HEK293 (cell line): ENCODE measurements at regions not wholly inside any gene's neighbourhood (a gene's known extent, or its start where the extent isn't known, plus 50 kb on each side); places are given as distances from the start of the nearest gene placed in this dataset.

ENCODE experiments used
- CTCF ChIP-seq: fragments of 450-650 bp; formaldehyde crosslinking; IDR thresholded peaks from 2 replicates; pipeline ENCODE4 v1.5.1; 2016; ENCODE audit warnings: missing biosample characterization, missing genetic modification characterization
- MEIS1 ChIP-seq: sonication (generic); formaldehyde crosslinking; IDR thresholded peaks from 2 replicates; pipeline ENCODE4 v1.8.1; 2022; ENCODE audit warnings: missing genetic modification reagents, mild to moderate bottlenecking, borderline replicate concordance
- SP7 ChIP-seq: fragments of 450-650 bp; formaldehyde crosslinking; IDR thresholded peaks from 2 replicates; pipeline ENCODE4 v1.5.1; 2016; ENCODE audit warnings: missing biosample characterization, missing genetic modification characterization
- ZBTB20 ChIP-seq: fragments of 450-650 bp; formaldehyde crosslinking; IDR thresholded peaks from 2 replicates; pipeline ENCODE4 v1.5.1; 2016; ENCODE audit warnings: missing biosample characterization, missing genetic modification characterization
- ZBTB26 ChIP-seq: fragments of 450-650 bp; formaldehyde crosslinking; optimal IDR thresholded peaks from 2 replicates; pipeline ENCODE3; 2016; ENCODE audit warnings: missing biosample characterization, mild to moderate bottlenecking, missing genetic modification characterization
- ZNF121 ChIP-seq: fragments of 450-650 bp; formaldehyde crosslinking; IDR thresholded peaks from 2 replicates; pipeline ENCODE4 v1.5.1; 2016; ENCODE audit warnings: missing biosample characterization, missing genetic modification characterization
- ZNF639 ChIP-seq: fragments of 450-650 bp; formaldehyde crosslinking; IDR thresholded peaks from 2 replicates; pipeline ENCODE4 v1.5.1; 2016; ENCODE audit warnings: missing biosample characterization, missing genetic modification characterization
- ZNF792 ChIP-seq: fragments of 450-650 bp; formaldehyde crosslinking; IDR thresholded peaks from 2 replicates; pipeline ENCODE4 v1.5.1; 2016; ENCODE audit warnings: missing biosample characterization, missing genetic modification characterization
- TF ChIP-seq, protein P1 (sequence below): fragments of 450-650 bp; formaldehyde crosslinking; IDR thresholded peaks from 2 replicates; pipeline ENCODE4 v1.5.1; 2016; ENCODE audit warnings: missing biosample characterization, missing genetic modification characterization

DNA sequence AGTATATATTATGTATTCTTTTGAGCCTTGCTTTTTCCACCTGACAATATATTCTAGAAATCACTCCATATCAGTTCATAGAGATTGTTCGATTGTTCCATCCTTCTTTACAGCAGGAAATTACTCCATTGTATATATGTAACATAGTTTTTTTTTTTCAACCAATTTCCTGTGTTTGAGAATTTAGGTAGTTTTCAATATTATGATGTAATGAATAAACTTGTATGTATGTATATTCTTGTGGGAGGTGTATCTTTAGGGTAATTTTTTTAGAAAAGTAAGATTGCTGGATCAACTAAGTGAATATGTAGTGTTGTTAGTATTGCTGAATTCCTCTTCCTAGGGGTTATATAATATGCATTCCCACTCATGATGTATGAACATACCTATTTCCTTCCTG is 165.9 kb upstream of the PITX1 start:
- TF ChIP-seq ZBTB20 (no peak), ZNF792 (no peak), CTCF (no peak), ZBTB26 (tag by site-specific recombination) (no peak), SP7 (tag by site-specific recombination) (no peak), ZNF121 (tag by site-specific recombination) (no peak), MEIS1 (CRISPR knock-in tag) (no peak), ZNF639 (tag by site-specific recombination) (no peak)
- TF ChIP-seq, protein P1, sequence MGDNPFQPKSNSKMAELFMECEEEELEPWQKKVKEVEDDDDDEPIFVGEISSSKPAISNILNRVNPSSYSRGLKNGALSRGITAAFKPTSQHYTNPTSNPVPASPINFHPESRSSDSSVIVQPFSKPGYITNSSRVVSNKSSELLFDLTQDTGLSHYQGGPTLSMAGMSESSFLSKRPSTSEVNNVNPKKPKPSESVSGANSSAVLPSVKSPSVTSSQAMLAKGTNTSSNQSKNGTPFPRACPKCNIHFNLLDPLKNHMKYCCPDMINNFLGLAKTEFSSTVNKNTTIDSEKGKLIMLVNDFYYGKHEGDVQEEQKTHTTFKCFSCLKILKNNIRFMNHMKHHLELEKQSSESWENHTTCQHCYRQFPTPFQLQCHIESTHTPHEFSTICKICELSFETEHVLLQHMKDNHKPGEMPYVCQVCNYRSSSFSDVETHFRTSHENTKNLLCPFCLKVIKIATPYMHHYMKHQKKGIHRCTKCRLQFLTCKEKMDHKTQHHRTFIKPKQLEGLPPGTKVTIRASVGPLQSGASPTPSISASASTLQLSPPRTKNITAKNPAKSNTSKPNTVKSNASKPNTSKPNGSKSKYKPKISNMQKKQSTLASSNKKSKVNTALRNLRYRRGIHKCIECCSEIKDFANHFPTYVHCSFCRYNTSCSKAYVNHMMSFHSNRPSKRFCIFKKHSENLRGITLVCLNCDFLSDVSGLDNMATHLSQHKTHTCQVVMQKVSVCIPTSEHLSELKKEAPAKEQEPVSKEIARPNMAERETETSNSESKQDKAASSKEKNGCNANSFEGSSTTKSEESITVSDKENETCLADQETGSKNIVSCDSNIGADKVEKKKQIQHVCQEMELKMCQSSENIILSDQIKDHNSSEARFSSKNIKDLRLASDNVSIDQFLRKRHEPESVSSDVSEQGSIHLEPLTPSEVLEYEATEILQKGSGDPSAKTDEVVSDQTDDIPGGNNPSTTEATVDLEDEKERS (tag by site-specific recombination): no peak
